SJCRH30 (cell line): ENCODE measurements at regions not wholly inside any gene's neighbourhood (a gene's known extent, or its start where the extent isn't known, plus 50 kb on each side); places are given as distances from the start of the nearest gene placed in this dataset.
A peak's percentile ranks its signal among the peaks of the same experiment; 100 is the strongest.

Experiments used
- DNase-seq, 2 experiments: peaks; one replicate each; pipeline ENCODE4 v3.0.0-alpha.2; 2015 to 2020
- H3K27ac ChIP-seq: fragments of 250-450 bp; sonication (Bioruptor Pico); 2 replicates; pipeline ENCODE4 v1.5.1; 2020; ENCODE audit warnings: mild to moderate bottlenecking, moderate library complexity
- H3K27me3 ChIP-seq: fragments of 250-450 bp; sonication (Bioruptor Pico); 2 replicates; pipeline ENCODE4 v1.5.1; 2020; ENCODE audit warnings: mild to moderate bottlenecking, moderate library complexity
- H3K36me3 ChIP-seq: fragments of 250-450 bp; sonication (Bioruptor Pico); 2 replicates; pipeline ENCODE4 v1.5.1; 2020; ENCODE audit warnings: mild to moderate bottlenecking, moderate library complexity
- H3K4me1 ChIP-seq: fragments of 250-450 bp; sonication (Bioruptor Pico); 2 replicates; pipeline ENCODE4 v1.5.1; 2020; ENCODE audit warnings: mild to moderate bottlenecking, moderate library complexity
- H3K4me3 ChIP-seq: fragments of 250-450 bp; sonication (Bioruptor Pico); 2 replicates; pipeline ENCODE4 v1.5.1; 2020; ENCODE audit warnings: mild to moderate bottlenecking, moderate library complexity
- H3K9me3 ChIP-seq: fragments of 250-450 bp; sonication (Bioruptor Pico); replicated peaks from 2 replicates; pipeline ENCODE4 v1.5.1; 2020; ENCODE audit warnings: mild to moderate bottlenecking, moderate library complexity

DNA sequence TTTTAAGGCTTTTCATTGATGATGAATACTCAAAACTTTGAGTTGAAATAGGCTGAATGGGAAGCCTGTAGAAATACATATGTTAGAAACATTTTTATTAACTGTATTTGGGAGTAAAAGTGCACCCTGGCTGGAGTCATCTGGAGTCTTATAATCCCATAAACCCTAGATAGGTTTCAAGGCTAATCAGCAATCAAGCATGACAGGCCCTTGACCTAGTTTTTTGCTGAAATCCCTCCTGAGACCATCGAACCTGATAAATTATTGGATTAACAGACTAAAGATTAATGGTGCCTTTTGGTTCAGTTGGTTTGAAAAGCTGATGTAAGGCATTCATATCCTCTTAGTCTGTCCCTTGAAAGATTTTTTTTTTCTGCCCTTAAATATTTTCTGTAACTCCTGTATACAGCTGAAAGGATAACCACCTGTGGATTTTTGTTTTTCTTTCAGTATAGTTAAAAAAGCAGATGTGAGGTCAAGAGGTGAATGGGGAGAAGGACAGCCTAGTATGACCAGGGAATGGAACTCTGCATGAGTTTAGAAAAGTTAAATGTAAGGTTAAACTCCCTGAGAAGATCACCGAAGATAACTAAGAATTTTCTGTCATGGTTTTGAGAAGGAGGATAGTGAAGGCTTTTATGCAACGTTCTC lies 69.4 kb upstream of the STXBP5L start:
- Histone ChIP-seq H3K4me1 (peaks cover 13% of the 10 kb centered on the region), H3K36me3 (no peaks in the 10 kb centered on the region), H3K4me3 (no peak overlapping the region), H3K27me3 (no peaks in the 10 kb centered on the region), H3K27ac (no peak overlapping the region), H3K9me3 (no peaks in the 10 kb centered on the region)
- DNase-seq: peak in 1 of 2 experiments; percentile 39

DNA sequence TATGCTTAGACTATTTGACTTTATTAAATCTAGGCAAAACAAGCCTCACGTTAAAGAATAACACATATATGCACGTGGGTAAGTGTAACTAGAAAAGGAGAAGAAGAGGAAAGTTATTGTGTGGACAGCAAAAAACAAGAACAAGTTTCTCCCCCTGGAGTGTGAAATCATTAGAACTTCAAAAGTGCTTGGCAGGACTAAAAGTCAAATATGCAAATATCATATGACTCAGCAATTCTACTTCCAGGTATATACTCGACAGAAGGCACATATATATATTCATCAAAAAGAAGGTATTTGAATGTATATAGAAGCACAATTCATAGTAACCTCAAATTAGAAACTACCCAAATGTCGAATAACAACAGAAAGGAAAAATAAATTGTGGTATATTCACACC lies 68.9 kb upstream of the STXBP5L start:
- Histone ChIP-seq H3K4me3 (no peak overlapping the region), H3K4me1 (peaks cover 13% of the 10 kb centered on the region)

GRCh38 chr3:120841264-120841663 lies 66.7 kb upstream of the STXBP5L start:
- Histone ChIP-seq H3K4me1 (peaks cover 13% of the 10 kb centered on the region), H3K36me3 (no peaks in the 10 kb centered on the region)

More for the DNA sequence above, 68.9 kb upstream of the STXBP5L start:
- no peaks in the 10 kb centered on the region for H3K36me3 ChIP-seq
- DNase-seq: no peak
- no peak overlapping the region for H3K27ac ChIP-seq
- no peaks in the 10 kb centered on the region for H3K27me3 ChIP-seq
- H3K9me3 ChIP-seq: no peaks in the 10 kb centered on the region

GRCh38 chr3:120846073-120846472 lies 61.9 kb upstream of the STXBP5L start:
- Histone ChIP-seq H3K36me3 (no peaks in the 10 kb centered on the region), H3K4me3 (no peak overlapping the region), H3K27me3 (no peaks in the 10 kb centered on the region), H3K9me3 (no peaks in the 10 kb centered on the region), H3K4me1 (no peaks in the 10 kb centered on the region), H3K27ac (no peak overlapping the region)
- no peak for DNase-seq

More at GRCh38 chr3:120841264-120841663, 66.7 kb upstream of the STXBP5L start:
- no peak overlapping the region for H3K27ac ChIP-seq
- H3K27me3 ChIP-seq: no peaks in the 10 kb centered on the region
- DNase-seq: no peak
- no peak overlapping the region for H3K4me3 ChIP-seq
- H3K9me3 ChIP-seq: no peaks in the 10 kb centered on the region

DNA sequence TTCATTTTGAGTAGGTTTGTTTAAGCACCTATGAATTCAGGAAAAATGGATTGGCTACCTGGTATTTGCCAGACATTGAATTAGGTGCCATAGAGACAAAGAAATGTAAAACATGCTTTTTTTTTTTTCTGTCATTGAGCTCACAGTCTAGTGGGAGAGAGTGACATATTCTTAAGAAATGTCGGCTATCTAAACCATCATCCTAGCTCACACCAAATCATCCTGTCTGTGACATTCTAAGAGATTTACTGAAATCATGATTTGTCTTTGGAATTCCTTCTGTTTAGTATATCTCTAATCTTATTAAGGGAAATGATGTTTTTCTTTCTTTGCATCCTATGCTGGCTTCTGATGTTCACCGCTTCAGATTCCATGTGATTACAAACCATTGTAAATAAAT lies 59.5 kb upstream of the STXBP5L start:
- Histone ChIP-seq H3K36me3 (no peaks in the 10 kb centered on the region), H3K27ac (no peak overlapping the region), H3K27me3 (no peaks in the 10 kb centered on the region), H3K4me1 (no peaks in the 10 kb centered on the region), H3K9me3 (no peaks in the 10 kb centered on the region), H3K4me3 (no peak overlapping the region)
- no peak for DNase-seq

GRCh38 chr3:120850381-120851295 lies 57.4 kb upstream of the STXBP5L start:
- no peaks in the 10 kb centered on the region for H3K4me1 ChIP-seq
- no peaks in the 10 kb centered on the region for H3K36me3 ChIP-seq
- no peaks in the 10 kb centered on the region for H3K27me3 ChIP-seq
- DNase-seq: peak in 1 of 2 experiments; percentile 30
- H3K4me3 ChIP-seq: no peak overlapping the region
- no peaks in the 10 kb centered on the region for H3K9me3 ChIP-seq
- no peak overlapping the region for H3K27ac ChIP-seq

GRCh38 chr3:120852412-120852811 lies 55.6 kb upstream of the STXBP5L start:
- Histone ChIP-seq H3K36me3 (no peaks in the 10 kb centered on the region), H3K4me3 (no peak overlapping the region), H3K9me3 (no peaks in the 10 kb centered on the region), H3K27me3 (no peaks in the 10 kb centered on the region), H3K4me1 (peaks cover 6% of the 10 kb centered on the region; the same call in 1 of the 2 replicates), H3K27ac (no peak overlapping the region)
- DNase-seq: no peak

DNA sequence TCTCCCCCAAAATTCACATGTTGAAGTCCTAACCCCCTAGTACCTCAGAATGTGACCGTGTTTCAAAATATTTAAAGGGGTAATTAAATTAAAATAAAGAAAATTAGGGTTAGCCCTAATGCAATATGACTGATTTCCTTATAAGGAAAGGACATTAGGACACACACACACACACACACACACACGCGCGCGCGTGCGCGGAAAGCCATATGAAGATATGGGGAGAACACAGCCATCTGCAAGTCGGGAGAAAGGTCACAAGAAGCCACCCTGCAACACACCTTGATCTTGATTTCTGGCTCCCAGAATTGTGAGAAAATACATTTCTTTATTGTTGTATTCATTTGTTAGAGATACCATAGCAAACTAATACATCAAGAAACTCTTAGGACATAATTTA lies 54.6 kb upstream of the STXBP5L start:
- no peaks in the 10 kb centered on the region for H3K9me3 ChIP-seq
- H3K4me1 ChIP-seq: peaks cover 6% of the 10 kb centered on the region; the same call in 1 of the 2 replicates
- H3K4me3 ChIP-seq: no peak overlapping the region
- no peaks in the 10 kb centered on the region for H3K27me3 ChIP-seq
- DNase-seq: no peak
- H3K27ac ChIP-seq: no peak overlapping the region
- H3K36me3 ChIP-seq: no peaks in the 10 kb centered on the region

GRCh38 chr3:120854908-120855526 lies 53.0 kb upstream of the STXBP5L start:
- no peaks in the 10 kb centered on the region for H3K27me3 ChIP-seq
- H3K9me3 ChIP-seq: no peaks in the 10 kb centered on the region
- no peaks in the 10 kb centered on the region for H3K36me3 ChIP-seq
- H3K27ac ChIP-seq: no peak overlapping the region
- no peak overlapping the region for H3K4me3 ChIP-seq
- no peak for DNase-seq
- H3K4me1 ChIP-seq: peaks cover 6% of the 10 kb centered on the region; the same call in 1 of the 2 replicates

- Histone ChIP-seq H3K4me3 (no peak overlapping the region), H3K36me3 (no peaks in the 10 kb centered on the region), H3K27me3 (no peaks in the 10 kb centered on the region), H3K4me1 (peaks cover 6% of the 10 kb centered on the region; the same call in 1 of the 2 replicates), H3K9me3 (no peaks in the 10 kb centered on the region), H3K27ac (no peak overlapping the region)
- DNase-seq: peak; percentile 50 to 53
These were observed 52.2 kb upstream of the STXBP5L start for GRCh38 chr3:120855665-120856437.
